Sigmoid colon (tissue), 3 donors: ENCODE measurements at regions not wholly inside any gene's neighbourhood (a gene's known extent, or its start where the extent isn't known, plus 50 kb on each side); places are given as distances from the start of the nearest gene placed in this dataset.

Experiments
- CTCF ChIP-seq, 4 experiments: fragments of 450-650 bp in 3 of 4; fragments of 200-600 bp in 1 of 4; IDR thresholded peaks; one replicate each; pipeline ENCODE4 v1.5.1; 2016 to 2019; ENCODE audit warnings: antibody characterized with exemption in 4 of 4, mild to moderate bottlenecking in 3 of 4, moderate library complexity in 2 of 4
- POLR2A ChIP-seq, 2 donors: fragments of 450-650 bp; IDR thresholded peaks; one replicate each; pipeline ENCODE4 v1.6.1; 2016; ENCODE audit warnings: antibody characterized with exemption in 2 of 2, mild to moderate bottlenecking in 2 of 2, moderate library complexity in 2 of 2

GRCh38 chr10:7036951-7037350 is 373.9 kb downstream of the SFMBT2 start:
- no peak for TF ChIP-seq POLR2A (IDR thresholded peaks at IDR 0.05)
- TF ChIP-seq CTCF (IDR thresholded peaks at IDR 0.05), result no peak
